Right lobe of liver (tissue), 6 donors: ENCODE measurements at regions not wholly inside any gene's neighbourhood (a gene's known extent, or its start where the extent isn't known, plus 50 kb on each side); places are given as distances from the start of the nearest gene placed in this dataset.

ENCODE experiments used
- ATAC-seq, 4 donors: fragments of 200-7000 bp; cut with Tn5 transposase; one replicate each; pipeline ENCODE4 v1.9.1; 2020; ENCODE audit warnings: mild to moderate bottlenecking in 4 of 4, moderate library complexity in 4 of 4
- DNase-seq, 3 donors: peaks; one replicate each; pipeline ENCODE4 v3.0.0-alpha.2; 2020
- H3K27ac ChIP-seq, 3 donors: fragments of 200-600 bp; one replicate each; pipeline ENCODE4 v1.8.0; 2022
- H3K27me3 ChIP-seq, 2 donors: fragments of 200-600 bp; one replicate each; pipeline ENCODE4 v1.8.0; 2022
- H3K36me3 ChIP-seq, 4 donors: fragments of 200-600 bp; sonication (generic) in 1 of 4; one replicate each; pipeline versions ENCODE4 v1.5.1 to v1.8.0; 2017 to 2022; ENCODE audit warnings: control low read depth in 1 of 4
- H3K4me1 ChIP-seq, 4 donors: fragments of 200-600 bp; sonication (generic) in 1 of 4; one replicate each; pipeline versions ENCODE4 v1.5.1 to v1.8.0; 2017 to 2022; ENCODE audit warnings: control low read depth in 1 of 4
- H3K4me3 ChIP-seq, 3 donors: fragments of 200-600 bp; one replicate each; pipeline ENCODE4 v1.8.0; 2022
- H3K9me3 ChIP-seq, 4 donors: fragments of 200-600 bp; sonication (generic) in 1 of 4; one replicate each; pipeline versions ENCODE4 v1.5.1 to v1.8.0; 2017 to 2022; ENCODE audit warnings: control low read depth in 1 of 4
- CTCF ChIP-seq, 4 donors: fragments of 200-600 bp in 3 of 4; fragments of 450-650 bp in 1 of 4; IDR thresholded peaks; one replicate each; pipeline versions ENCODE4 v1.5.1 to v1.8.0; 2016 to 2022; ENCODE audit warnings: antibody characterized with exemption in 4 of 4, mild to moderate bottlenecking in 2 of 4
- POLR2A ChIP-seq: fragments of 450-650 bp; IDR thresholded peaks from one replicate; pipeline ENCODE4 v1.6.1; 2017; ENCODE audit warnings: antibody characterized with exemption, mild to moderate bottlenecking
- WGBS: methylation state at CpG from one replicate; pipeline ENCODE4 v1.1.6; 2018; ENCODE audit warnings: low coverage, low lambda C conversion rate; ENCODE audit not compliant: insufficient coverage; ENCODE audit errors: missing lambda C conversion rate; 5-methylcytosine and 5-hydroxymethylcytosine counted together
- intact Hi-C, 2 donors: fragments of 100-400 bp; cut with DNase I; formaldehyde crosslinking; loops; one replicate each; pipeline versions ENCODE4 v1.11.2 to v1.14.1; 2022
- donor health status: DM: no; HTN: yes; CAD: no.
- donor health status: DM: no; HTN: no; CAD: no.
- donor health status: DM: no; HTN: no; CAD: no.
- donor health status: DM: no; HTN: yes; CAD: no.
- donor health status: DM: no; HTN: yes; CAD: no.

GRCh38 chr3:151644020-151644620, 89.6 kb upstream of the AADACL2 start:
- Histone ChIP-seq H3K9me3 (no peaks in the 10 kb centered on the region), H3K4me1 (no peaks in the 10 kb centered on the region), H3K36me3 (no peaks in the 10 kb centered on the region), H3K27ac (no peak overlapping the region), H3K4me3 (no peak overlapping the region), H3K27me3 (no peaks in the 10 kb centered on the region)
- no peak for DNase-seq
- ATAC-seq: no peak
- intact Hi-C loops: no loop called here
- WGBS: 80% methylated on average over 1 of the region's 1 CpG
- no peak for TF ChIP-seq CTCF (IDR thresholded peaks at IDR 0.05)

- no peak overlapping the region for H3K27ac ChIP-seq
- ATAC-seq (no peak), DNase-seq (no peak)
- no peak overlapping the region for H3K4me3 ChIP-seq
- no peaks in the 10 kb centered on the region for H3K9me3 ChIP-seq
- H3K27me3 ChIP-seq: no peaks in the 10 kb centered on the region
- intact Hi-C loops: no loop called here
- H3K36me3 ChIP-seq: no peaks in the 10 kb centered on the region
- 64% methylated on average over 2 of the region's 2 CpGs for WGBS
- TF ChIP-seq CTCF (IDR thresholded peaks at IDR 0.05) (no peak), POLR2A (no peak)
- no peaks in the 10 kb centered on the region for H3K4me1 ChIP-seq
Observed at GRCh38 chr3:151639418-151639740, 94.3 kb upstream of the AADACL2 start.

GRCh38 chr3:151638555-151639417, 94.9 kb upstream of the AADACL2 start:
- DNase-seq (no peak), ATAC-seq (peak in 1 of 4 donors; percentile 32)
- H3K9me3 ChIP-seq: no peaks in the 10 kb centered on the region
- intact Hi-C loops: no loop called here
- no peaks in the 10 kb centered on the region for H3K4me1 ChIP-seq
- no peak overlapping the region for H3K27ac ChIP-seq
- WGBS: 63% methylated on average over 3 of the region's 4 CpGs
- H3K4me3 ChIP-seq: no peak overlapping the region
- TF ChIP-seq POLR2A: no peak
- no peak for TF ChIP-seq CTCF (IDR thresholded peaks at IDR 0.05)
- H3K27me3 ChIP-seq: no peaks in the 10 kb centered on the region
- H3K36me3 ChIP-seq: no peaks in the 10 kb centered on the region

- Histone ChIP-seq H3K36me3 (no peaks in the 10 kb centered on the region), H3K27ac (no peak overlapping the region), H3K9me3 (no peaks in the 10 kb centered on the region), H3K27me3 (no peaks in the 10 kb centered on the region), H3K4me3 (no peak overlapping the region), H3K4me1 (peaks cover 0 to 5% (median 0%) of the 10 kb centered on the region in 4 donors)
- ATAC-seq (no peak), DNase-seq (no peak)
- 79% methylated on average over 3 of the region's 3 CpGs for WGBS
- intact Hi-C loops: no loop called here
- TF ChIP-seq CTCF (IDR thresholded peaks at IDR 0.05) (no peak), POLR2A (no peak)
Observed at GRCh38 chr3:151635905-151636304, 97.8 kb upstream of the AADACL2 start.
